ENCODE measurements at regions not wholly inside any gene's neighbourhood (a gene's known extent, or its start where the extent isn't known, plus 50 kb on each side); places are given as distances from the start of the nearest gene placed in this dataset.

DNA sequence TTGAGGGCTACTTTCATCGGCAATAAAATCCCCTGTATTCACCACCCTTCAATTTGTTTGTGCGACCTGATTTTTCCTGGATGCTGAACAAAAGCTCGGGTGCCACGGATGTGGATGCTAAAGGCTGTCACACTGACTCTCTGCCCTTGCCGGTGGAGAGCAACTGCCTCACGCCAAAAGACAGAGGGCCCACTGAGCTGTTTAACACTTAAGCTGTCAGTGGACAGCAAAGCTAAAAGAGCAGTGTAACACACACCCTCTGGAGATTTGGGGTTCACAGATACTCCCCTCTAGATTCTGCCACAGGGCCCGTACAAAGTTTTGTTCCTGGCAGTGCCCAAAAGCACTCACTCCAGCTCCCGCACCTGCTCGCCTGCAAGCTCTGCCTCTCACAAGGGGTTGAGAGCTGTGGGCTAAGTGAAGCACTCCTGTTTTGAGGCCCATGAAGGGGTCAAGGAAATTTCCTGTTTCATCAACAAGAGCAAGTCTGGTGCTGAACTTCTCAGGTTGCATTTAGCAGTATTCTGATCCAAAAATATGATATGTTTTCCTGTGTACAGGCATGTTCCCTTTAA lies 1571.9 kb downstream of the ADGRL3 start:
- H2AFZ ChIP-seq (ENCODE audit: low read length, unreplicated experiment): no peak overlapping the region
- H3K79me2 ChIP-seq (ENCODE audit: control insufficient read depth, insufficient read depth, low read length, unreplicated experiment): no peaks in the 10 kb centered on the region
- H3K36me3 ChIP-seq (ENCODE audit: insufficient read depth, low read length): no peaks in the 10 kb centered on the region
- no peaks in the 10 kb centered on the region for H3K27me3 ChIP-seq (ENCODE audit: insufficient read depth, low read length)
- no peak overlapping the region for H3K27ac ChIP-seq (ENCODE audit: low read depth, low read length)
- H3K4me1 ChIP-seq (ENCODE audit: control insufficient read depth, insufficient read depth, low read length, unreplicated experiment): no peaks in the 10 kb centered on the region
- no peak overlapping the region for H3K4me3 ChIP-seq (ENCODE audit: low read depth, low read length)

DNA sequence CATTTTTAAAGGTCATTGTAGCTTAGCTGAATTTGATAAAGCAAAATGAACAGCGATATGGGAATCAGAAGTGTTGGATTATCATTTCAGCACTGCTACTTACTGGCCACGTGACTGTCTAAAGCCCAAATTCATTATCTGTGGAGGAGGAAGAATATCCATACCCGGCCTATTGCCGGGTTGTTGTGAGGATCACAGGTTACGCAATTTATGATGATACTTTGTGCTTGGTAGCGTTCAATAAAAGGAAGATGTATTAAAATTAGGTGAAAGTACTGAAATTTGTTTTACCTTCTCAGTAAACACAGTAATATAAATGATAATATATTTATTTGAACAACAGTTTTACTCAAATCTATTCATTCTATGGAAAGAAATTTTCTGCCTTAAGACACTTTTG lies 1540.2 kb downstream of the ADGRL3 start:
- Histone ChIP-seq H3K79me2 (ENCODE audit: control insufficient read depth, insufficient read depth, low read length, unreplicated experiment) (no peaks in the 10 kb centered on the region), H3K27me3 (ENCODE audit: insufficient read depth, low read length) (no peaks in the 10 kb centered on the region), H3K27ac (ENCODE audit: low read depth, low read length) (no peak overlapping the region), H3K4me3 (ENCODE audit: low read depth, low read length) (no peak overlapping the region), H2AFZ (ENCODE audit: low read length, unreplicated experiment) (no peak overlapping the region), H3K4me1 (ENCODE audit: control insufficient read depth, insufficient read depth, low read length, unreplicated experiment) (no peaks in the 10 kb centered on the region), H3K36me3 (ENCODE audit: insufficient read depth, low read length) (no peaks in the 10 kb centered on the region)

DNA sequence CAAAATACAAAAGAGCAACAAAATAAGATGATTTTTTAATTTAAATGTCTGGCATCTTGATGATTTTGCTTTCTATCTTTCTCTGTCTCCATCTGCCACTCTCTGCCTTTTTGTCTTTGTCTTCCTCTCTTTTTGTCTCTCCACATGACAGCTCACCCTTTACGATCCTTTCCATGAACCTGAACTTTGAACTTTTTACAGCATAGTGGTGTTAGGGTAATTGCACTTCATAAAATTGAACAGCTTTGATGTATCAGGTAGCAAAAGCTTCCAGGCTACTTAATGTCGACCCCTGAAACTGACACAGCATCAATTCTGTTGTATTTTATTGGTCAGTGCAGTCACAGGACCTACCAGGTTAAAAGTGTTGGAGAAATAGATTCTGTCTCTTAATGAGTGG lies 1517.0 kb downstream of the ADGRL3 start:
- H3K4me1 ChIP-seq (ENCODE audit: control insufficient read depth, insufficient read depth, low read length, unreplicated experiment): no peaks in the 10 kb centered on the region
- H3K27ac ChIP-seq (ENCODE audit: low read depth, low read length): no peak overlapping the region
- no peak overlapping the region for H2AFZ ChIP-seq (ENCODE audit: low read length, unreplicated experiment)
- H3K79me2 ChIP-seq (ENCODE audit: control insufficient read depth, insufficient read depth, low read length, unreplicated experiment): no peaks in the 10 kb centered on the region
- no peak overlapping the region for H3K4me3 ChIP-seq (ENCODE audit: low read depth, low read length)
- no peaks in the 10 kb centered on the region for H3K36me3 ChIP-seq (ENCODE audit: insufficient read depth, low read length)
- no peaks in the 10 kb centered on the region for H3K27me3 ChIP-seq (ENCODE audit: insufficient read depth, low read length)

DNA sequence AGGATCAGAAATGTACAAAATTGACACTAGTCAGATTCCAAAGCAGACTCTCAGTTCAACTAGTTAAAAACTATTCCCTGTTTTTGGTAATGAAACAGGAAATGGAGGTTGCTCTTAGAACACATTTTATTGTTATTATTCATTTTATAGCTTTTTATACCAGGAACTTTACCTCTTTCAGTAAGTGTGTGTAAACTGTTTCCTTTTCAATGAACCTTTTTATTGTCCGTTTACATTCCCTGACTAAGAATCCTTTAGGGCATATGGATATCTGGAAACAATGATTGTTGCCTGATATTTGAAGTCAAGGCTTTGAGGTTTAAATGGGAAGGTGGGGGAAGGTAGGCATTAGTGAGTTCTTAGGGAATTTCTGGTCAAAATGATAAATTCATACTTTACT lies 1511.4 kb downstream of the ADGRL3 start:
- no peak overlapping the region for H2AFZ ChIP-seq (ENCODE audit: low read length, unreplicated experiment)
- H3K27ac ChIP-seq (ENCODE audit: low read depth, low read length): no peak overlapping the region

DNA sequence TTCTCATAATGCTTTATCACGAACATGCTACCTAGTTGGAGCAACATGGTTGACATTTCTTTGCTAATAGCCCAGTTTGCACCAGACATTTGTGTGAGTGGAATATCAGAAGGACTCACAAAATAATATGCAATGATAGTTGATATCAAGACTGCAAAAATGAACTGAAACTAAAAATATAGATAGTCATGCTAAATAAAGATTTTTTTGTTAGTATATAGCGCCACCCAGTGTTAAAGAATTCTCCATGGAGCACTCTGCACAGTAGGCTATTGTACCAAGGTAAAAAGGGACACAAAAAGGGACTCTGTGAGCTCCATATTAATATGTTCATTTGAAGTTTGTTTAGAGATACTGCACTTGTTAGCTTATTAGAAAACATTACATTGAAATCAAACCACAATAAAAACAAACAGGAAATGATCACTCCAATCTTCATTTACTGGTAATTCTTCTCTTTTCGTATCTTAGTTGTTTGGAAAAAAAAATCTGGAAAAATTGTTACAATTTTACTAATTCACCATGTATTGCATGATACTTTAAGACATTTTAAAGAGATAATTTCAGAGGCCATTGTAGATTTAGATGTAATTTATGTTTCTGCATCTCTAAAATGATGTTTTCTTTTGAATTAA lies 1509.6 kb downstream of the ADGRL3 start:
- H3K27ac ChIP-seq (ENCODE audit: low read depth, low read length): no peak overlapping the region
- H3K4me1 ChIP-seq (ENCODE audit: control insufficient read depth, insufficient read depth, low read length, unreplicated experiment): no peaks in the 10 kb centered on the region
- H3K79me2 ChIP-seq (ENCODE audit: control insufficient read depth, insufficient read depth, low read length, unreplicated experiment): no peaks in the 10 kb centered on the region
- peak overlapping the region; percentile 31 for H2AFZ ChIP-seq (ENCODE audit: low read length, unreplicated experiment)
- H3K36me3 ChIP-seq (ENCODE audit: insufficient read depth, low read length): no peaks in the 10 kb centered on the region
- H3K4me3 ChIP-seq (ENCODE audit: low read depth, low read length): peak overlapping the region; percentile 67
- no peaks in the 10 kb centered on the region for H3K27me3 ChIP-seq (ENCODE audit: insufficient read depth, low read length)

More for the DNA sequence above, 1511.4 kb downstream of the ADGRL3 start:
- Histone ChIP-seq H3K4me3 (ENCODE audit: low read depth, low read length) (no peak overlapping the region), H3K36me3 (ENCODE audit: insufficient read depth, low read length) (no peaks in the 10 kb centered on the region), H3K4me1 (ENCODE audit: control insufficient read depth, insufficient read depth, low read length, unreplicated experiment) (no peaks in the 10 kb centered on the region), H3K27me3 (ENCODE audit: insufficient read depth, low read length) (no peaks in the 10 kb centered on the region), H3K79me2 (ENCODE audit: control insufficient read depth, insufficient read depth, low read length, unreplicated experiment) (no peaks in the 10 kb centered on the region)

DNA sequence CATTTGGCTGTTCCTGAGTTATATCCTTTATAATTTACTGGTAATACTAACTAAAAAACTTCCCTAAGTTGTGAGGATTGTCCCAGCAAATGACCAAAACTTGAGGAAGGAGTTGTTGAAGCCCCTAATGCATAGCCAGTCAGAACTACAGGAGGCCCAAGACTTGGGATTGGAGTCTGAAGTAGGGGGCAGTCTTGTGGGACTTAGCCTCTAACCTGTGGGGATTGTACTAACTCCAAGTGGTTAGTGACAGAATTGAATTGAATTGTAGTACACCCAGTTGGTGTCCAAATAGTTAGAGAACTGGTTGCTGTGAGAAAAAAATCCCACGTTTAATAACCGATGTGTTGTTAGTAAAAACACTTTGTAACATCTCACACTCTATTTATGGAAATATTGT lies 1506.3 kb downstream of the ADGRL3 start:
- no peak overlapping the region for H3K27ac ChIP-seq (ENCODE audit: low read depth, low read length)
- no peaks in the 10 kb centered on the region for H3K36me3 ChIP-seq (ENCODE audit: insufficient read depth, low read length)
- no peak overlapping the region for H2AFZ ChIP-seq (ENCODE audit: low read length, unreplicated experiment)
- no peaks in the 10 kb centered on the region for H3K4me1 ChIP-seq (ENCODE audit: control insufficient read depth, insufficient read depth, low read length, unreplicated experiment)
- no peaks in the 10 kb centered on the region for H3K27me3 ChIP-seq (ENCODE audit: insufficient read depth, low read length)
- no peaks in the 10 kb centered on the region for H3K79me2 ChIP-seq (ENCODE audit: control insufficient read depth, insufficient read depth, low read length, unreplicated experiment)
- H3K4me3 ChIP-seq (ENCODE audit: low read depth, low read length): no peak overlapping the region

DNA sequence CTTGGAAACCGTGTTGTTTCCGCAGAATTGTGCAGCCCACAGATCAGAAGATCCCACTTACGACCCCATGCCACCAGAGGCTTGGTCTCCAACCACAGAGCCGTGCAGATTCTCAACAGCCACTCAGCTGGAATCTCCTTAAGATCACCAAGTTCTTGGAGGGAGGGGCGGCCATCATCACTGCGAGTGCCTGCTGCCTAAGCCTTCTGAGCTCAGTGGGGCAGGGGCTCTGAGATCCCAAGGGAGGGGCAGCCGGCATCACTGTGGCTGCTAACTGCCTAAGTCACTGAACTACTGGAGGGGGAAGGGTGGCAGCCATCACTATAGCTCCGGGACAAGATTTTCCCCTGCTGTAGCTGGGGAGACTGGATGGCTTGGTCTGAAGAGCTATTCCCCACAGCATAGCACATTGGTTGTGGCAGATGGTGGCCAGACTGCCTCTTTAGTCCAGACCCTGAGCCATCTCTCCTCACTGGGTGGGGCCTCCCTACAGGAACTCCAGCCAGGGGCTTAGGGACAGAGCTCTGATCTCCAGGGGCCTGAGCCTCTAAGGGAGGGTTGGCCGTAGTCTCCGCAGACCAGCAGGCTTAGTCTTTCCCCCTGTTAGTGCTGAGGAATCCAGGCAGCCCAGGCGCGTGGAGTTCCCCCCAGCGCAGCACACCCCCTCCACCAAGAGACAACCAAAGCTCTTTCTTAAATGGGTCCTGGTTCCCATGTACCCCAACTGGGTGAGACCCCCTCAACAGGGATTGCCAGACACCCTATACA lies 1483.9 kb downstream of the ADGRL3 start:
- no peaks in the 10 kb centered on the region for H3K27me3 ChIP-seq (ENCODE audit: insufficient read depth, low read length)
- no peak overlapping the region for H2AFZ ChIP-seq (ENCODE audit: low read length, unreplicated experiment)
- H3K79me2 ChIP-seq (ENCODE audit: control insufficient read depth, insufficient read depth, low read length, unreplicated experiment): no peaks in the 10 kb centered on the region
- H3K36me3 ChIP-seq (ENCODE audit: insufficient read depth, low read length): no peaks in the 10 kb centered on the region
- no peak overlapping the region for H3K4me3 ChIP-seq (ENCODE audit: low read depth, low read length)
- H3K27ac ChIP-seq (ENCODE audit: low read depth, low read length): no peak overlapping the region
- H3K4me1 ChIP-seq (ENCODE audit: control insufficient read depth, insufficient read depth, low read length, unreplicated experiment): no peaks in the 10 kb centered on the region

DNA sequence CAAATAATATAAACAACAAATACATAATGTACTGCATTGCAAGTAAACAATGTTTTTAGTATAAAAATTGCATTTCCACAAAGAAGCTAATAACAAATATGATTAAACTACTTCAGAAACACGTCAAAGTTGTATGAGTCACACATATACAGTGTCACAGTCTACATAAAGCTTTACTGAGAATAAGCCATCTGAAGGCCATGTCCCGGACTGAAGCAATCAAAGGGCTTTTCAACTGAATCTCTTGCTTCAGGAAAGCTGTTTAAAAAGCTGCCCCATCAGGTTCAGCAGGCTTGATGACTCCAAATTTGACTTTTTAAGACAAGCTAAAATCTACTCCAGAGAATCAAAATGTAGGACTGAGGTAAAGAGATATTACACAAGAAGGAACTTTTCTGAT lies 1476.8 kb downstream of the ADGRL3 start:
- H3K27ac ChIP-seq (ENCODE audit: low read depth, low read length): no peak overlapping the region
- H3K4me3 ChIP-seq (ENCODE audit: low read depth, low read length): no peak overlapping the region
- no peaks in the 10 kb centered on the region for H3K79me2 ChIP-seq (ENCODE audit: control insufficient read depth, insufficient read depth, low read length, unreplicated experiment)
- H3K27me3 ChIP-seq (ENCODE audit: insufficient read depth, low read length): no peaks in the 10 kb centered on the region
- H3K4me1 ChIP-seq (ENCODE audit: control insufficient read depth, insufficient read depth, low read length, unreplicated experiment): no peaks in the 10 kb centered on the region
- H3K36me3 ChIP-seq (ENCODE audit: insufficient read depth, low read length): no peaks in the 10 kb centered on the region
- H2AFZ ChIP-seq (ENCODE audit: low read length, unreplicated experiment): no peak overlapping the region

DNA sequence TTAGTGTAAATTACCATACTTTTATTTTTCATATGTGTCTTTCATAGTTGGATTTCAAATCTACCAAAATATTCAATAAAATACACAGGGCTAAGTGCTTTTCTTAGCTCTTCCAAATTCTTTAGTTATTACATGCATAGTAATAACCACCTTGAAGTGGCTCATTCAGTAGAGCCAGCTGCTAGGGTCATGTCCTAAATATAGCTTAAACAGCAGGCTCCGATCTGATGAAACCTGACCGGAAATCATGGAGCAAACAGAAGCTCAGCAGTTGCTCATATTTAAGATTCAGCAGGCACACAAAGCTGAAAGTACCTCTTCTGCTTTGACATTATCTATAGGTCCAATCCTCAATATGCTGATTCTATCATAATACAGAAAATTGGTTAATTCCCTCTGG lies 1470.4 kb downstream of the ADGRL3 start:
- Histone ChIP-seq H2AFZ (ENCODE audit: low read length, unreplicated experiment) (no peak overlapping the region), H3K27ac (ENCODE audit: low read depth, low read length) (no peak overlapping the region), H3K36me3 (ENCODE audit: insufficient read depth, low read length) (no peaks in the 10 kb centered on the region), H3K4me1 (ENCODE audit: control insufficient read depth, insufficient read depth, low read length, unreplicated experiment) (no peaks in the 10 kb centered on the region), H3K4me3 (ENCODE audit: low read depth, low read length) (no peak overlapping the region), H3K79me2 (ENCODE audit: control insufficient read depth, insufficient read depth, low read length, unreplicated experiment) (no peaks in the 10 kb centered on the region), H3K27me3 (ENCODE audit: insufficient read depth, low read length) (no peaks in the 10 kb centered on the region)

DNA sequence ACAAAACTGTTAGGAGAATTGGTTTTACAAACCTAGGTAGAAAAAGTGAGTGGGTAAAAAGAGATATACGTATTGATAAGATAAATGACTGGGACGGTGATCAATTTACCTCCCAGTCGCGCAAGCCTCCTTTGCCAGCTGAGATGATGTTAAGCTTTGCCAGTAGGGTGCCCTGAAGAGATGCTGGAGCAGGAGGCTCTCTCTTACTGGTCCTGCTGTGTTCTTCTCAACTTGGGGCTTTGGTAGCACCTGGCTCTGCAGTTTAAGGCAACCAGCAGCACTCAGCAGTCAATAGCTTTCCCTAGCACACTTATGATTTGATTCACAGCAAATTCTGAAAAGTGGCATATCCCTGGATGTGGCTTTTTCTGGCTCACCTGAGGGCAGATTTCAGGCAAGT lies 1461.7 kb downstream of the ADGRL3 start:
- no peak overlapping the region for H2AFZ ChIP-seq (ENCODE audit: low read length, unreplicated experiment)
- H3K4me1 ChIP-seq (ENCODE audit: control insufficient read depth, insufficient read depth, low read length, unreplicated experiment): no peaks in the 10 kb centered on the region

DNA sequence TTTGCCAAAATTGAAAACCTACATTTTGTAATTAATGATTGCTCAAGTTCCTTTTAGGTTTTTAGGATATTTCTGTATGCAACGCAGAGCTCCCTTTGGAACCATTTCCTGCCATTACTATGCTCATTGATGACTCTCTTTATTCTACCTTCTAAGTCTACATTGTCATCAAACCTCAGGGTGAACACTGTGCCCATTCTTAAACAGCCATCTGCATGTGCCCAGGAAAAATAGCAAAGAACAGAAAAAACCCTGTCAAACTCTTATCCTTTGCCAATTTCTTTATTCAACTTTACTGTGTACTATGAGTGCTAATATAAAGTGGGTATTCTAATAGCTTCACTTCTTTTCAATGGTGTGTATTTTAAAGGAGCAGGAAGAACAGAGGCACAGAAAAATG lies 1455.9 kb downstream of the ADGRL3 start:
- H3K27me3 ChIP-seq (ENCODE audit: insufficient read depth, low read length): no peaks in the 10 kb centered on the region
- no peaks in the 10 kb centered on the region for H3K36me3 ChIP-seq (ENCODE audit: insufficient read depth, low read length)
- no peaks in the 10 kb centered on the region for H3K79me2 ChIP-seq (ENCODE audit: control insufficient read depth, insufficient read depth, low read length, unreplicated experiment)
- H3K4me3 ChIP-seq (ENCODE audit: low read depth, low read length): no peak overlapping the region
- H2AFZ ChIP-seq (ENCODE audit: low read length, unreplicated experiment): no peak overlapping the region
- no peaks in the 10 kb centered on the region for H3K4me1 ChIP-seq (ENCODE audit: control insufficient read depth, insufficient read depth, low read length, unreplicated experiment)
- no peak overlapping the region for H3K27ac ChIP-seq (ENCODE audit: low read depth, low read length)

More for the DNA sequence above, 1461.7 kb downstream of the ADGRL3 start:
- no peak overlapping the region for H3K27ac ChIP-seq (ENCODE audit: low read depth, low read length)
- H3K4me3 ChIP-seq (ENCODE audit: low read depth, low read length): no peak overlapping the region
- H3K79me2 ChIP-seq (ENCODE audit: control insufficient read depth, insufficient read depth, low read length, unreplicated experiment): no peaks in the 10 kb centered on the region
- no peaks in the 10 kb centered on the region for H3K36me3 ChIP-seq (ENCODE audit: insufficient read depth, low read length)
- no peaks in the 10 kb centered on the region for H3K27me3 ChIP-seq (ENCODE audit: insufficient read depth, low read length)

All from ACC112 (cell line).